Ramos (cell line): ENCODE measurements at regions not wholly inside any gene's neighbourhood (a gene's known extent, or its start where the extent isn't known, plus 50 kb on each side); places are given as distances from the start of the nearest gene placed in this dataset.

Source experiments
- in situ Hi-C: fragments of 300-500 bp; cut with MboI; formaldehyde crosslinking; loops from one replicate; pipeline ENCODE4 v1.14.3; 2022; ENCODE audit warnings: low sequenced_read_pairs; ENCODE audit not compliant: unreplicated experiment

GRCh38 chr5:74927336-74927735 is 61.1 kb upstream of the FAM169A start:
- in situ Hi-C loops, result no loop called here

DNA sequence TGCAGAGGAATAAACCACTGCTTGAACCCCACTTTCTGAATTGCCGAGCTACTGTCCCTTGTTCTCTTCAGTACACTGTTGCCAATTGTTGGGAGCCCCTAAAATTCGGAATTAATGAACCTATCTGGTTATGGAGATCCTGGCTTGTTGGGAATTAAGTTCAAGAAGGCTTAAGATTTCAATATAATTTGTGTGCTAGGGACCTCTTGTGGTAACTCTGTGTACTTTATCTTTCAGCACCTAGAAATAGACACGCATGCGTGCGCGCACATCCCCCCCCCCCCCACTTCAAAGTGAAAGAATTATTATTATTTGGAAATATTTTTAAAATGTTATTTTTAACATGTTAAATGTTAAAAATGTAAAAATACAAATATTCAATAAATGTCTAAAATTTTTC is 53.3 kb upstream of the FAM169A start:
- in situ Hi-C loops, result loop anchor here (25.0 kb wide), 2 partner anchors 257 to 1007 kb away; no protein-coding TSS in a partner anchor

GRCh38 chr5:74919041-74919440 is 52.9 kb upstream of the FAM169A start:
- in situ Hi-C loops, result loop anchor here (25.0 kb wide), 2 partner anchors 257 to 1007 kb away; no protein-coding TSS in a partner anchor

- in situ Hi-C loops, result loop anchor here (25.0 kb wide), 2 partner anchors 256 to 1006 kb away; no protein-coding TSS in a partner anchor
These were observed 52.1 kb upstream of the FAM169A start for GRCh38 chr5:74918232-74918669.

DNA sequence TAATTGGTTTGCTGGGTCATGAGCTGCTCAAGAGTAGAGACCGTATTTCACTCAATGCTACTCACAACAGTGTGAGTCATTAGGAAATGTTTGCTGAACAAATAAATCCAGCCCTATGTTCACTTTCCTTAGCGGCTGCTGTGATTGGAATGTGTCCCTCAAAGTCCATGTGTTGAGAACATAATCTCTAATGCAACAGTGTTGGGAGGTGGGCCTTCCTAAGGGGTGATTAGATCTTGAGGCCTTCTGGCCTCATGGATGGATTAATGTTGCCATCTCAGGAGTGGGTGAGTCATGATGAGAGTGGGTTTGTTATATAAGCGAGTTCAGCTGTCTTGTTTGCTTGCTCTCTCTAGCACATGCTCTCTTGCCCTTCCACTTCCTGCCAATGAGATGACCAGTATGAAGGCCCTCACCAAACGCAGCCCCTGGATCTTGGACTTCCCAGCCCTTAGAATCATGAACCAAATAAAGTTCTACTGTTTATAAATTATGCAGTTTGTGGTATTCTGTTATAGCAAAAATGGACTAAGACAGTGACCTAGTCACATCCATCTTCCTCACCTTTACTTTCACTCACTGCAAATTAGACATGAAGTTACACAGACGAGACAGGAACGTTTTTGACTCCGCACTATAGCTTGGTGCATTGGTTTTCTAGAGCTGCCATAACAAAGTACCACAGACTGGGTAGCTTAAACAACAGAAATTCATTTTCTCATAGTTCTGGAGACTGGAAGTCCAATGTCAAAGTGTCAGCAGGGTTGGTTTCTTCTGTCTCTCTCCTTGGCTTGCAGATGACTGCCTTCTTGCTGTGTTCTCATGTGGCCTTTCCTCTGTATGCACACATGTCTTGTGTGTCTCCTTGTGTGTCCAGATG is 50.9 kb upstream of the FAM169A start:
- in situ Hi-C loops, result loop anchor here (25.0 kb wide), 2 partner anchors 255 to 1005 kb away; no protein-coding TSS in a partner anchor
